ENCODE measurements at regions not wholly inside any gene's neighbourhood (a gene's known extent, or its start where the extent isn't known, plus 50 kb on each side); places are given as distances from the start of the nearest gene placed in this dataset.

DNA sequence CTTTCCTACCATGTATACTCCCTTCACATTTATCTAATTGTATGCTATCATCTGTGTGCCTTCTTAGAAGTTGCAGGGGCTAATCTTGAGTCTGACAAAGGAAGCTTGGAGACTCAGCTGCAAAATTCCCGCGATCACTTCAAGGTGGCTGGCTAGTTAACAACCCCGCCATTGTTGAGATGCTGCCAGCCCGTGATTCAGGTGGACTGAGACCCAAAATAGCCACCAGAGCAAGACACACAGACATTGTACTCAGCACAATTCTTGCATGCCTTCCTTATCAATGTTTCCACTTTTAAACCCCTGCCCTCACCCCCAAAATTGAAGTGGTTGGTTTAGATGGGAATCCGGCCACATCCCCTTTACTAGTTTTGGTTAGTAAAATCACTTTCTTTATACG, 225.8 kb upstream of the ZNF717 start:
- no peak for DNase-seq

DNA sequence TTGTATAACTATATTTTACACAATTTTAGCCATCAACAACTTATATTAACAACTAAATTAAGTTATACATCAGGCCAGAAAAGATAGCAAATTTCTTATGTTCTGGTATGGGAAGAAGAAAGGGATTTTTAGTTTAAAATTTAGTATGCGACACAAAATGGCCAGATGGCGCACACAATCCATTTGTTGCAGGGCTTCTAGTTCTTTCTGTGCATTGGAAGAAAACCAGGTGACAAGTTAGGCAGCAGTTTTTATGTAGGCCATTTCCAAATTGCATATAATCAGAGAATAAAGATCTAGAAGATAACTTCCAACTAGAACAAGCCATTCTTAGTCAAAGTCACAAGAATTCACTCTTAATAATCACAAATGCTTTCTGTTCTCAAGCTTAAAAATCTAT, 230.1 kb upstream of the ZNF717 start:
- no peak for DNase-seq

DNA sequence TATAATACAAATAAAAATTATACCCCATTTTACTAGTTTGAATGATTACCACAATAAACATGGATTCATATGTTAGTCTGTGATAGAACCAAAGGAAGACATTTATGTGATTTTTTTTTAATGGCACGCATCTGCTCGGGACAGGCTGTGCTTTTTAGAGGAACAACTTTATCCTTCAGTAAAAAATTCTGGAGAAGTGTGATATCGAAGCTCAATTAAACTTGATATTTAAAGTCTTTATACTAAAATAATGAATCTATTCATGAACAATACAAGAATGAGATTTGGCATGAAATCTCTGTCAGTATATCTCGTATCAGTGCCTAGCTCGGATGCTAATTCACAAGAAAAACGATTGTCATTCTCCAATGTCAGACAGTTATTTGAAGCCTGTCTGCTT, 230.8 kb upstream of the ZNF717 start:
- no peak for DNase-seq

DNA sequence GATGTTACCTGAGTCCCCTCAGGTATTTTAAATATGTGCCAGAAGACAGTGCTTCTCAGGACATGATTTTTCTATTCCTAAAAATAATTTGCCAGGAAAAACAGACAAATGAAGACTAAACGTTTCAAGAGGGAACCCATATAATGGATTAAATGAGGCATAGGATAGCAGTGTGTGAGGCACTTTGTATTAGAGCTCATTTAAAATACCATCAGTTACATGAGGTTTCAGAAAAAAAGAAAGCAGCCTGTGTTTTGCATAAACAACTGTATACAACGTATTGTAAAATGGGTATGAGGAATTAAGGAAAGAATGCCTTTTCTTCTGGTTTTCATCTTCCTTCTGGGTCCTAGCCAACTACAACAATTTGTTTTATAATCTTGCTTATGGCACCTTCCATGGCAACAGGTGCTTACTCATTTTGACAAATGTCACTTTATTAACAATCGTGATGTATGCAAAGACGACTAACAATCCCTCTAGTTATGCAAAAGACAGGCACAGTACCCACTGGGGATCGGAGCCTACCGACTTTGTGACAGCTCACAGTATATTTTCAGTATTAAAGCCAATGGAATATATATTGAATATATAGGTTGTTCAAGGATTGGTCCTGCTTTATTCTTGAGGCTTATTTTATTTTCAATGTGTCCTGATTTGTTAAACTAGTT, 231.6 kb upstream of the ZNF717 start:
- DNase-seq = no peak

DNA sequence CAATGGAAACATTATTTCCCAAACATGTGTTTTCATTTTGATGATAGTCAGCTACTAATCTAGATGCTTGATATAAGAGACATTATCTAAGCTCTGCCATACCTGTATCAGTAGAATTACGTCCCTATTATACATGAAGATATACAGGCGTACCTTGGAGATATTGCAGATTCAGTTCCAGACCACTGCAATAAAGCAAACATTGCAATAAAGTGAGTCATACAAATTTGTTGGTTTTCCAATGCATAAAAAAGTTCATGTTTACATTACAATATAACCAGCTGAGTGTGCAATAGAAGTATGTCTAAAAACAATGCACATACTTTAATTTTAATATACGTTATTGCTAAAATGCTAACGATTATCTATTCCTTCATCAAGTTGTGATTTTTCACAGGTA, 236.0 kb upstream of the ZNF717 start:
- DNase-seq = no peak

DNA sequence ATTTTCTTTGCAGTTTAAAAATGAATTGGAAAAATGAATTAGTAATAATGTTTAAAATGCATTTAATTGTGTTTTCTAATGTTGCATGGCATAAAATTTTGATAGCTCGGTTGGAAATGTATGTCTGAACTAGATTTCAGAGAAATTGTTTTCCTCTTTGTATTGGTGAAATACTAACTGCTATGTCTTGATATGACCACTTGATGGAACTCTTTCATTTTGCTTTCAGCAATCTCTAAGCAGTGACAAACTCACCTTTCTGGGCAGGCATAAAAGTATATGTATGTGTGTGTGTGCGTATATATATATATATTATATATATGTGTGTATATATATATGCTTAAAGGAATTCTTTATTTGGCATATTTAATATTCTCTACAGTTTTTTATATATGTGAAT, 239.3 kb upstream of the ZNF717 start:
- DNase-seq = peak; percentile 17

DNA sequence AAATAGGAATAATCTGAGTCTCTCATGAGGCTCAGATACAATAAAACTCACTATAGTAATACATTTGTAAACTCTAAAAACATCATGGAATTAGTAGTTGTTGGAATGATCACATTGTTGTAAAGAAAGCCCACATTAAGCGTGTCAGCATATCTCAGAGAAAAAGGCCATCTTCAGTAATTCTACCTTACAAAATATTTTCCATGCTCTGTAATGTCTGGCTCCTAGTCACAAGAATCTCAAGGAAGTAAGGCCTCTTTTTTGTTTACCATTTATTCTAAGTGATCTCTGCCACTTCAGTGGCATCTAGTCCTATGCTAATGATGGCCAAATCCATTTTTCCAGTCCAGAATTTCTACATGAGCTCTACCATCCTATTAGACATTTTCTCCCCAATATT, 240.2 kb upstream of the ZNF717 start:
- DNase-seq = no peak

DNA sequence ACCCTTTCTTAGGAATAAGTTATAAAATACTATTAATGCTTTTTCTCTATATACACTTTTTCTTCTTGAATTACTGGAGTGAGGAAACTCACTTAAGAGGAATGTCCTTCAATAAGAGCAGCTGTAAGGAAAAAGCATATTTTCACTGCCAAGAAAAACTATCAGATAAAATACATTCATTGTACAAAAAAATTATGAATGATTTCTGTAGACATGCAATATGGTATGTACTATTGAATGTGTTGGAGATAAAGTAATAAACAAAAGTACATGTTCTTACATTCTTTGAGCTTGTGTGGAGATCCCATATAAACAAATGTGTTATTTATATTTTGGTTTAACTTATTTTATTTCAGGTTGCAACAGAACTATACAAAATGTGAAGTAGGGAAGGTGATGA, 241.0 kb upstream of the ZNF717 start:
- no peak for DNase-seq

DNA sequence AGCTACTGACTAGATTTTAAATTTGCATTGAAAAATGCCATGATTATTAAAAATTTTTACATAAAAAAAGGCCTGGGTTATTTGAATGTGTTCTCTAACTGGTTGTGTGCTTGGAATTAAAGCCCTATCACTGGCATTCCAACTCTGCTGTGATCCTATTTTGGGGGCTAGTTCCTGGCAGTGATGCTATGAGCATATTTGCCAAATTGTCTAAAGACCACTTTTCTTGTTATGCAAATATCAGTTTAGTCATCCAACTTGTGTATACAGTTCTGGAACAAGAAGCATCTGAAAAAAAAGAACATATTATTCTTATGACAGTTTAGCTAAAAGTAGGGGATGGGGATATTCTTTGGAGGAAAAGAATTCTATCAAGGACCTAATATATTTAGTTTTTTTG, 243.4 kb upstream of the ZNF717 start:
- no peak for DNase-seq

DNA sequence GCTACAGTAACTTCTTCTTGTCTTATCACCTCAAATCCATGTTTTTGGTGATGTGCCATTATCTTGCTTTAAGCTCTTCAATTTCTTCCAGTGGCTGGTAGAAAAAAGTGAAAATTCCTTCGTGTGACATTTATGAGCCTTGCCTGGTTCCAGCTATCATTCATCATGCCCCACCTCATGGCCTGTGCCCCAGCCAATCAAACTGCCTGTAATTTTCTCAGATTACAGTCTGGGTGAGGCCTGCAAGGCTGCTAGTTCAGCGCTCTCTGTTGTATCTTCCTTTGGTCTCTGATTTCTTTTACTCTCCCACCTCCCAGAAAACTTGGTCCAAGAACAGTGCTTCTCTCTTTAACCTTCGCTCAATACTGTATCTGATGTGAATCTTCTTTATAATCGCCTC, 249.3 kb upstream of the ZNF717 start:
- no peak for DNase-seq

DNA sequence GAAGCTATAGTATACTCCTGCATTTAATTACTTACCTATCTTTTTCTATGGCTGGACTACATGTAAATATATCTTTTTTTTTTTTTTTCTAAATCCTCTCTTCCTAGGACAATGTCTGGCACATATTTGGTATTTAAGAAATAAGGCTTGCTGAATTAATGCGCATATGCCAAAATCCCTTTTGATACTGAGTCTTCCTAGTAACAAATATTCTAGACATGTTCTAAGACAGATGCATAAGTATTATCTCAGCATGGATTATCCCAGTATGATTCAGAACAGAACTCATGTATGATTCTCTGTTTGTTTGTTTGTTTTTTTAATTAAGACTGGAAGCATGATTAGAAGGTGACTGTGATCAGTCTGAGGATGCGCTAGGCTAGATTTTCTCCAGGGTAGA, 249.8 kb upstream of the ZNF717 start:
- DNase-seq = no peak

DNA sequence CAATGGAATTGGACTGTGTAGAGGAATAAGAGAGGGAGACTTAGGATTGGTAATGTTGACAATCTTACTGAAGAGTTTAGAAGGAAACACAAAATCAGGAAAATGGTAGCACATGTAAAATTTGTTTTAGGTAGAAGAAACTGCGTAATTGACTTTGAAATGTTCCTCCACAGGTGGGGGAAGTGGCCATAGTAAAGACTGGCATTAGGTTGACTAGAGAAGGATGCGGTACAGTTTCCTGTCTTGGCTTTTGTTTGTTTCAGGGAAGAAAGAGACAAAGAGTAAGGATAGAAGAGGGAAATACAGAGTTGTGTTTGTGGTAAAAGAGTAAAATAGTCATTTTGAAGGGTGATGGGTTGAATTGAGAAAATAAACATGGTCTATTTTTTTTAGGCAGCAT, 253.6 kb upstream of the ZNF717 start:
- DNase-seq = no peak

DNA sequence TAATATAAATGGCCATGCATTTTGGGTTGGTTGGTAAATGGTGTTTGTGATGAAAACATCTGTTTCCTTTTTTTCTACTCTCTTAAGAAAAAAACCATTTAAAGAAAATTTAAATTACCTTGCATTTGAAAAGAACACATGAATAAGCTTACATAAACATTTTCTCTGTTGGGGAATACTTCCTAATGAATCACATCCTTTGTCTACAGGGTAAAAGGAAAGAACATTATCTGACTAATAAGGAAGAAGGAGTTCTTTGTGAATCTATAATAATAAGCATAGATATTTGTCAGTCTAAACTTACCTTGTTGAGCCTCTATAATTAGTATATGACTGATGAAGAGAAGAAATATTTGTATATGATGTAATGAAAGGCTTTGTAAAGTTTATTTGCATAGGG, 254.1 kb upstream of the ZNF717 start:
- DNase-seq = no peak

DNA sequence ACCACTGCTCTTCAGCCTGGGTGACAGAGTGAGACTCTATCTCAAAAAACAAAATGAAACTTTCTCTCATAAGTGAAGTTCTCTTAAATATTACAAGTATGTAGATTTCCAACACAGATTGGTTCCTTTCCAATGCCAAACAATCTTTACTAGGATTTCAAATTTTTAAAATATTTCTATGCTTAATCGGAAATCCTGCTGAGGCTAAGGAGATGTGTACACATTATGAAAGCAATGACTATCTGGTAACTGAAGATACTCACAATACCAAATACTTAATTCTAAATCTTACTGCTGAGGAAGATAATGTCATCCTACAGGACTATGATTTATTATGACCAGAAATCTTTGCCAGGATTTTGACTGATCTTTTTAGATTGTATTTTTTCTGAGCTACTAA, 255.6 kb upstream of the ZNF717 start:
- no peak for DNase-seq

DNA sequence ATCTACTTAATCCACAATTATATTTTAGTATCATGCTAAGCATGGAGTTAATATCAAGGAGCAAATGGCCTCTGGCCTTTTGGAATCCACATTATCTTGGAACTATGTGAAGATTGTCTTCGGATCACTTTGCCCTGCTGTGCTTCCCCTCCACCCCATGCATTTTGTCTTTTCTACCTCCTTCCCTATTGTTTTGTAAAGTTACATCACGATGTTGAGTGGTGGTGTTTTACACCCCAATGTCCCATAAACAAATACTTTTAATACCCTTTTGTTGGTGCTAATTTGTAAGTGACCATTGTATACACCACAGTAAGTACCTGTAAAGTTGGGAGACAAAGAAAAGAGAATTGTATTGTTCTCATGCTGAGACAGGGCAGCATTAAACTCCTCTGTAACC, 258.4 kb upstream of the ZNF717 start:
- no peak for DNase-seq

DNA sequence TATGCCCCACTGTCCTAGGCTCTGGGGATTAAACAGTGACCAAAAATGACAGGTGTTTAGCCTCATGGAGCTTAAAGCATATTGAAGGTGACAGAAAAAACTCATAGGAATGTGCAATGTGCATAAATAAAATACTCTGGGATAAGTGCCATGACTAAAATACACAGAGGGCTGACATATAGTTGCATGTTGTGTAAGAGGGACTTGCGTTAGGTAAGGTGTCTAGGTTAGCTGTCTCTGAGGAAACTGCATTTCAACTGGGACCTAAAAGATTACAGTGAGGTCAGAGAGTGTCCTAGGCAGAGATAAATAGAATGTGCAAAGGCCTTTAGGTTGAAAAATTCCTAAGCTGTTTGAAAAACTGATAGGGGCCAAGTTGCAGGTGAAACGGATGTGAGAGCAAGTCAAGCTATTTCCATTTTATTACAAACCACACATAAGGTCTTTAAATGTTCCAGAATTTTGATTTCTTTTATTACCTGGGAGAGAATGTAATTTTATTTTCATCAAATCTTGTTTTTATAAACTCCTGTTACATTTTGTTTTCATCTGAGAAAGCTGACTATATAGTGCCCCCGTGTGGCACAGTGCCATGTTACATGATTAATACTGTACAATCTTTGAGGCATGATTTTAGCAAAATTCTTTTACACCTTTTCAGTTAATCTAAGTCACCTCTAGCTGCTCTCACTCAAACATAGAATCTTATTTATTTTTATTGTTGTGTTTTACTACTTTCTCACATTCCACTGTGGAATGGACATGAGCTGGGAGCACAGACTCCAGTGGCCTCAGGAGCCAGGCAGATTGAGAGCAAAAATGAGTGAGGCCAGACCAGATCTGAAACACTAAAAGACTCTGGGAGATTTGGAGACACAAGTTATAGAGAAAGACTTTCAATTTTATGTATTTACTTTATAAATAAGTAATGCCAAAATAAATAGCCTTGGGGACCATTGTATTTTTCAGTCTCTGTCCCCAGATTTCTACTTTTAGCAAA, 259.6 kb upstream of the ZNF717 start:
- peak; percentile 19 for DNase-seq

DNA sequence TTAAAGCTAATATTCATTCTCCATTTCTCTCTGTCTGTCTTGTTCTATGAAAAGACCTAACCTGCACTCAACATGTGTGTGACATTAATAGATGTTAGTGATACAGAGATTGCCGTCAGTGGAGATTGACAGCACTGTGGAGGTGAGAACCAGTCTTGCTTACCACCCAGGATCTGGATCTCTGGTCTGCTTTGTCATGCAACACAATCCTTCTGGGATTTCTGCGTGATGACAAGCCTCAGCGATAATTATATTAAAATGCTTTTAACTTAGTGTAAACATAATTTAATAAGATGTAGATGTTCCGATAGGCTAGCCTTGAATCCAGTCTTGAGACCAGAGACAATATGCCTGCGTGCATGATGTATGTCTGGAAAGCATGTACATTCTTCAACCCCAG, 262.0 kb upstream of the ZNF717 start:
- DNase-seq = no peak

DNA sequence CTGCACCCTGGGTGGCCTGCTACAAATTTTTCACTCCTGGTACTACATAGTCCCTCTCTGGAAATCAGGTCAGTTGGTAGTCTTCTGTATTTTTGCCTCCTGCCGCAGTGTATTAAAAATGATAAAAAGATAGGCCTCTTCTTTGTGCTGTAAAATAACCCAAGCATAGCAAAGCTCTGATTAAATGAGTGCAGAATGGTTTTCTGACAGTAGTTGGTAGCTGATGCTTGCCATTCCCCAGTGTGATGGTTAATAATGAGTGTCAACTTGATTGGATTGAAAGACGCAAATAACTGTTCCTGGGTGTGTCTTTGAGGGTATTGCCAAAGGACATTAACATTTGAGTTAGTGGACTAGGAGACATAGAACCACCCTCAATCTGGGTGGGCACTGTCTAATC, 264.4 kb upstream of the ZNF717 start:
- no peak for DNase-seq

DNA sequence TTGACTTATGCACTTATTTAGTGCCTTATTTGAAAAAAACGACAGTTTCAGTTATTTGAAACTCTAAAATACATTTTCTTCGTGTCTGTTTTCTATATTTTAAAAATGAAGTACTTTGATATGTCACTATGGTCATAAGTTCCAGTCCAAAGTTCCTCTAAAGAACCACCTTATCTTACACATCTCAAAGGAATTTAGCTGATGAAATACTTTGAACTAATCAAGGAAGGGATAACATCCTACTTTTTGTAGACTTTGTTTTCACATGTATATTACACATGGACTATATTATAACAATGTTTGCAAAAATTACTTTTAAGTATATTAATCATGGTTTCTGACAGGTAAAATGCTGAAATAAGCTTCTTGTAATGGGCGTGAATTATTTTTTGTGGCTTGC, 265.8 kb upstream of the ZNF717 start:
- no peak for DNase-seq

DNA sequence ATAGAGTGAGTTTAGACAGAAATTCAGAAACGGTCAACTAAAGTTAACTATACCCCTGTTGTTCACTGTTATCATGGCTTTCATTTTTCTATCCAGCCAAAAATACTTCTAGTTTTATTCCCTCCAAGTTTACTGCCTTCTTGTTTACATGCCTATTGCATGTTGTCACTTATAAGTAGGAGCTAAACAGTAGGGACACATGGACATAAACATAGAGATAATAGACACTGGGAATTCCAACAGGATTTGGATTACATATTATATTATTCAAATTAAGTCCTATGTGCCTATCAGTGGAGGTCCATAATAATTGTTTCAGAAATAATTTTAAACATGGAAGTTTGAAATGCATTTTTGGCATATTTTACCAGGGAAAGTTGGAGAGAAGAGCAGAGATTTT, 269.1 kb upstream of the ZNF717 start:
- no peak for DNase-seq

DNA sequence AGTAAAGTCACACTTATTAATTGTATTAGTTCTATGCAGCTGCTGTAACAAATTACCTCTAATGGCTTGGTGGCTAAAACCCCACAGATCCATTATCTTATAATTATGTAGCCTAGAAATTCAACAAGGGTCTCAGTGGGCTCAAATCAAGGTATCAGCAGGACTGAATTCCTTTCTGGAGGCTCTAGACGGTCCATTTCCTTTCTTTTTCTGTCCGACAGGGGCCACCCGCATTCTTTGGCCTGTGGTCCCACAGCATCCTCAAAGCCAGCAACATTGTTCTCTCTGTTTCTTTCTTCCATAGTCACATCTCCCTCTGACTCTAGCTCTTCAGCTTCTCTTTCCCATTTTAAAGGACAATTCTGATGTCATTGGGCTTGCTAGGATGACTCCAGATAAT, 276.3 kb upstream of the ZNF717 start:
- DNase-seq = no peak

DNA sequence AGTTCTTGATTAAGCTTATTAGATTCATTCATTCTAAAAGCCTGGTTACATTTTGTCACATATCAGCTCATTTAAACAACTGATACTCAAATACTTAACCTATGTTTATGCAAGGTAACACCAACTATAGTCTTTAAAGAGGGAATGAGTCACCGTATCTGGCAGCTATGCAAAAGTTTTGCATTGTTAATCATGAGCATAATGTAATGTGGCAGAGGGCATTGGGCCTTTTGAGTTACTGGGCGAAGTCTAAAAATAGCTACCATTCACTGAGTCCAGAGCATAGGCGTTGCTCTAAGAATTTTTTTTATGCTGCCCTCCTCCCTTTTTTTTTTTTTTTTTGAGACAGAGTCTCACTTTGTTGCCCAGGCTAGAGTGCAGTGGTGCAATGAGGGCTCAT, 277.7 kb upstream of the ZNF717 start:
- no peak for DNase-seq

DNA sequence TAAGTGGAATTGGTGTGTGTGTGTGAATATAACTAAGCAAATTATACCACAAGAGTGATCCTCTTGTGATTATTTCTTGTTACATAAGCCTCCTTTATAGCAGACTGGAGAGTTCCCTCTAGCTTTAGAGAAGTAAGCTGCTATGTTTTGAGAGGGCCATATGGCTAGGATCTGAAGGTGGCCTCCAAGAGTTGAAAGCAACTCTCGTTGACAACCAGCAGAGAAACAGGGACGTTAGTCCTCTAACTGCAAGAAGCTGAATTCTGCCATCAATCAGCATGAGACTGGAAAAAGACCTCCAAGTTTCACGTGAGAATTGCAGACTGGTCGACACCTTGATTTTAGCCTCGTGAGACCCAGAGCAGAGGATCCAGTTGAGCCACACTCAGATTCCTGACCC, 278.5 kb upstream of the ZNF717 start:
- DNase-seq = no peak

DNA sequence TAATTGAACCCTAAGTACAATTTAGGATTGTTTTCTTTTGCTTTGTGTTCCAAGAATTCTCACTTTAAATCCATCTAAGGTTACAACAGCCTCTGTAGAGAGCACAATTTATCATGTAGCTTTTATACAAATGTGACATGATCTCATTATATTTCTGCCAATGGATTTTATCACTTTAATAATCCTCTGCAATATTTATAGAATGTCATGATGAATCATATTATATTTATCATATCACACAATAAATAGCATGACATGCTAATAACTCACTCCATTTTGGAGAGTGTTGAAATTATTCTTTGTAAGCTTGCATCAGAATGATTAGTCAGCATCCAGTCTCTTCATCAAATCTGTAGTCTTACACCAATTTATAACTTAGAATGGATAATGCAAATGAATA, 280.6 kb upstream of the ZNF717 start:
- no peak for DNase-seq

DNA sequence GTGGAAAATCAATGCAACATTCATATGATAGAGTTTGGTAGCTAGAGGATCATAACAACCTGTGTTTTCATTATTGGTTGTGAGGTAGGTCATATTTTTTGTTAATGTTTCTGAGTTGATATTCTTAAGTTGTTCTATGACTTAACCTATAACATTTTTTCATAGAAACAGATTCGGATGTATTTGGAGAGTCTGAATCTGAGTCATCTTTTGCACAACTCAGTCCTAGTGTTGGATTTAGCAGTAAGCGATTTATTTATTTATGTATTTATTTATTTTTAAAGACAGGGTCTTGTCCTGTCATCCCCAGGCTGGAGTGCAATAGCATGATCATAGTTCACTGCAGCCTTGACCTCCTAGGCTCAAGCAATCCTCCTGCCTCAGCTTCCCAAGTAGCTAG, 292.8 kb upstream of the ZNF717 start:
- DNase-seq = no peak
